ENCODE measurements at regions not wholly inside any gene's neighbourhood (a gene's known extent, or its start where the extent isn't known, plus 50 kb on each side); places are given as distances from the start of the nearest gene placed in this dataset.

DNA sequence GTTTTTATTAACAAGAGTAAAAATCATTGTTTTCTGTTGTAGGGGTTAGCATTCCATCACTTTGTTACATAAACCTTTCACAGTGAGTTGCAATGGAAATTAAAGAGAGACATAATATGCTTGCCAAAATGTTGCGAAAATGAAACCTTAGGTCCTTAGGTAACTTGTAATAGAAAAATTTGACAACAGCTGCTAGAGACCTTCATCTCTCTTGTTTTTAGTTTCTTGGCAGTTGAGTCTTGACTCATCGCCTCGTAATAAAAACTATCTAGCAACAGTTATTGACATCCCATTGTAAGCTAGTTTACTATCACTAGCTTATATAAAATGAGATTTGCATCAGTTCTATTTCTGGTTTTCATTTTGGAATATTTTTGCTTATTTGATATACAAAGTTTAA lies 179.0 kb upstream of the MMS22L start:
- no peak overlapping the region for H3K27ac ChIP-seq (ENCODE audit: low read depth, low read length)
- FAIRE-seq = no peak

More for the DNA sequence above, 179.0 kb upstream of the MMS22L start:
- ChIA-PET POLR2A (ENCODE audit: partially characterized antibody) (no interaction called here), CTCF (ENCODE audit: partially characterized antibody) (no interaction called here)
- no peak overlapping the region for H3K4me2 ChIP-seq (ENCODE audit: insufficient read depth in 1 of 2, low read depth in 2 of 2, low read length in 2 of 2)
- no peak overlapping the region for H3K18ac ChIP-seq (ENCODE audit: extremely low read depth, low read length)
- H3K36me3 ChIP-seq (ENCODE audit: control insufficient read depth in 2 of 4, insufficient read depth in 4 of 4, low read length in 3 of 4) = no peaks in the 10 kb centered on the region
- no peak overlapping the region for H2AK5ac ChIP-seq (ENCODE audit: low read depth, low read length)
- H3K23me2 ChIP-seq (ENCODE audit: low read depth, low read length) = no peaks in the 10 kb centered on the region
- no peaks in the 10 kb centered on the region for H3K9me3 ChIP-seq (ENCODE audit: insufficient read depth in 2 of 2, low read depth in 1 of 2, low read length in 1 of 2)
- no peaks in the 10 kb centered on the region for H3K27me3 ChIP-seq (replicated peaks in 1 of 4; ENCODE audit: control insufficient read depth in 3 of 4, extremely low read depth in 1 of 4, insufficient read depth in 3 of 4, low read length in 3 of 4)
- H2BK5ac ChIP-seq (ENCODE audit: low read depth, low read length) = no peak overlapping the region
- H2BK120ac ChIP-seq (replicated peaks; ENCODE audit: low read depth, low read length) = no peak overlapping the region
- H3K9ac ChIP-seq (replicated peaks in 1 of 4; ENCODE audit: extremely low read depth in 1 of 4, low read depth in 3 of 4, low read length in 3 of 4) = no peak overlapping the region
- no peak overlapping the region for H4K8ac ChIP-seq (ENCODE audit: extremely low read depth, insufficient read depth, low read length)
- H3K4me3 ChIP-seq (ENCODE audit: extremely low read depth in 1 of 4, insufficient read depth in 2 of 4, low read depth in 3 of 4, low read length in 4 of 4) = no peak overlapping the region
- no peak overlapping the region for H2AFZ ChIP-seq (ENCODE audit: low read length)
- WGBS, 2 experiments (ENCODE audit: extremely low coverage in 1 of 2, insufficient coverage in 1 of 2, insufficient read length in 1 of 2, insufficient replicate concordance in 2 of 2, low coverage in 1 of 2, low lambda C conversion rate in 2 of 2, missing lambda C conversion rate in 1 of 2) = 96% methylated on average over 3 of the region's 3 CpGs; no CpG with 5 or more reads in 1 of the 2 experiments
- no peak overlapping the region for H2BK20ac ChIP-seq (ENCODE audit: low read length)
- no peaks in the 10 kb centered on the region for H3K79me1 ChIP-seq (ENCODE audit: low read depth, low read length)
- H3K79me2 ChIP-seq (ENCODE audit: control insufficient read depth in 1 of 2, insufficient read depth in 2 of 2, low read length in 2 of 2) = no peaks in the 10 kb centered on the region
- TF ChIP-seq RBBP5 (IDR thresholded peaks at IDR 0.05; ENCODE audit: borderline replicate concordance, low read depth, low read length) = no peak
- no peak for TF ChIP-seq HDAC2 (IDR thresholded peaks at IDR 0.05; ENCODE audit: borderline replicate concordance in 1 of 2, low read depth in 2 of 2, low read length in 2 of 2)
- TF ChIP-seq BACH1 (IDR thresholded peaks at IDR 0.05; ENCODE audit: low read length) = no peak
- TF ChIP-seq JUND (IDR thresholded peaks at IDR 0.05; ENCODE audit: low read length) = no peak
- TF ChIP-seq SIX5 (IDR thresholded peaks at IDR 0.05; ENCODE audit: low read depth, low read length) = no peak
- no peak for TF ChIP-seq EP300 (IDR thresholded peaks at IDR 0.05; ENCODE audit: borderline replicate concordance in 1 of 2, low read depth in 2 of 2, low read length in 2 of 2)
- TF ChIP-seq KDM5A (IDR thresholded peaks at IDR 0.05; ENCODE audit: low read length) = no peak
- H3K14ac ChIP-seq (ENCODE audit: insufficient read length) = no peak overlapping the region
- no peak overlapping the region for H3K56ac ChIP-seq (replicated peaks; ENCODE audit: insufficient read length, low read depth, low read length)
- H3K23ac ChIP-seq (ENCODE audit: insufficient read length) = no peak overlapping the region
- H2BK15ac ChIP-seq (ENCODE audit: low read length) = no peak overlapping the region
- DNase-seq (ENCODE audit: low read depth in 1 of 2, low spot score in 2 of 2) = no peak
- H4K5ac ChIP-seq (ENCODE audit: insufficient read length, low read depth, low read length) = no peak overlapping the region
- no peak overlapping the region for H3K4ac ChIP-seq (replicated peaks; ENCODE audit: insufficient read length, low read depth, low read length)
- peaks cover 2 to 8% (median 5%) of the 10 kb centered on the region in 4 experiments; a peak in 3 of 7 replicates for H3K4me1 ChIP-seq (replicated peaks in 1 of 4; ENCODE audit: control insufficient read depth in 3 of 4, insufficient read depth in 4 of 4, low read length in 3 of 4)
- H2BK12ac ChIP-seq (ENCODE audit: low read depth, low read length) = no peak overlapping the region
- H4K20me1 ChIP-seq (replicated peaks in 1 of 2; ENCODE audit: control insufficient read depth in 1 of 2, insufficient read depth in 2 of 2, low read length in 2 of 2) = no peaks in the 10 kb centered on the region
- H4K91ac ChIP-seq (replicated peaks; ENCODE audit: insufficient read length, low read length) = no peak overlapping the region
